T47D (cell line): ENCODE measurements at regions not wholly inside any gene's neighbourhood (a gene's known extent, or its start where the extent isn't known, plus 50 kb on each side); places are given as distances from the start of the nearest gene placed in this dataset.

Experiments used
- DNase-seq, 2 experiments: peaks; one replicate each; pipeline versions ENCODE4 v3.0.0 to v3.0.0-alpha.2; 2011 to 2012; ENCODE audit warnings: low read depth in 1 of 2, low spot score in 1 of 2
- JUND ChIP-seq: IDR thresholded peaks from 2 replicates; pipeline ENCODE4 v1.6.1; 2012; ENCODE audit warnings: low read depth
- in situ Hi-C: cut with HindIII; loops from 2 replicates; pipeline ENCODE4 v1.10.0; 2016; ENCODE audit warnings: low sequenced_read_pairs, low pct_unique_long_range_greater_than_20kb

- DNase-seq = no peak
- in situ Hi-C loops = no loop called here
- TF ChIP-seq JUND = no peak
Observed at GRCh38 chr3:181764544-181764943, 52.8 kb downstream of the SOX2 start.

GRCh38 chr3:181770296-181770695 lies 58.6 kb downstream of the SOX2 start:
- in situ Hi-C loops = no loop called here
- no peak for TF ChIP-seq JUND
- no peak for DNase-seq

- TF ChIP-seq JUND = no peak
- DNase-seq = no peak
- in situ Hi-C loops = no loop called here
Observed at GRCh38 chr3:181771120-181771519, 59.4 kb downstream of the SOX2 start.

GRCh38 chr3:181772166-181772565 lies 60.4 kb downstream of the SOX2 start:
- no peak for TF ChIP-seq JUND
- in situ Hi-C loops = no loop called here
- DNase-seq = no peak

GRCh38 chr3:181773921-181774320 lies 62.2 kb downstream of the SOX2 start:
- in situ Hi-C loops = no loop called here
- DNase-seq = no peak
- no peak for TF ChIP-seq JUND

GRCh38 chr3:181782306-181782954 lies 70.7 kb downstream of the SOX2 start:
- TF ChIP-seq JUND = no peak
- peak in 1 of 2 experiments; percentile 44 for DNase-seq
- in situ Hi-C loops = no loop called here

GRCh38 chr3:181790561-181790960 lies 78.8 kb downstream of the SOX2 start:
- DNase-seq = no peak
- in situ Hi-C loops = no loop called here

GRCh38 chr3:181791056-181791955 lies 79.6 kb downstream of the SOX2 start:
- no peak for DNase-seq
- TF ChIP-seq JUND = no peak
- in situ Hi-C loops = no loop called here

More at GRCh38 chr3:181790561-181790960, 78.8 kb downstream of the SOX2 start:
- TF ChIP-seq JUND = no peak

- no peak for DNase-seq
- no peak for TF ChIP-seq JUND
- in situ Hi-C loops = no loop called here
Observed at GRCh38 chr3:181793006-181793405, 81.3 kb downstream of the SOX2 start.

GRCh38 chr3:181794011-181794790 lies 82.5 kb downstream of the SOX2 start:
- DNase-seq = no peak
- in situ Hi-C loops = no loop called here
- TF ChIP-seq JUND = no peak

- TF ChIP-seq JUND = no peak
- DNase-seq = no peak
- in situ Hi-C loops = no loop called here
Observed at GRCh38 chr3:181796641-181797040, 84.9 kb downstream of the SOX2 start.

GRCh38 chr3:181797431-181797830 lies 85.7 kb downstream of the SOX2 start:
- in situ Hi-C loops = no loop called here
- no peak for TF ChIP-seq JUND
- no peak for DNase-seq
